T-cell (primary cell): ENCODE measurements at regions not wholly inside any gene's neighbourhood (a gene's known extent, or its start where the extent isn't known, plus 50 kb on each side); places are given as distances from the start of the nearest gene placed in this dataset.
"Not testable (repeated sequence)": the region's sequence is repeated elsewhere in the genome, so short reads cannot be mapped to it uniquely, and the experiment has no call there.

Experiments
- ATAC-seq, 4 experiments: fragments of 200-7000 bp in 3 of 4; fragments of 150-1000 bp in 1 of 4; cut with Tn5 transposase; replicated peaks in 1 of 4; 1 replicate in 3 of 4; 2 replicates in 1 of 4; pipeline ENCODE4 v1.10.0; 2021; ENCODE audit warnings: moderate library complexity in 3 of 4, mild to moderate bottlenecking in 2 of 4, moderate number of reproducible peaks in 1 of 4
- CTCF ChIA-PET, 2 donors: fragments of 300-600 bp; sonication (Branson Sonifier 250); formaldehyde crosslinking; loops; one replicate each; lab custom pipeline; 2022; ENCODE audit warnings: antibody characterized with exemption in 2 of 2; lab: Charles Lee
- POLR2A ChIA-PET, 2 donors: fragments of 300-600 bp; sonication (Branson Sonifier 250); formaldehyde crosslinking; loops; one replicate each; lab custom pipeline; 2022; ENCODE audit warnings: antibody characterized with exemption in 2 of 2; lab: Charles Lee
- DNase-seq, 35 experiments: peaks; one replicate each; pipeline versions ENCODE4 v3.0.0 to v3.0.0-alpha.2; 2013 to 2023
- H3K27ac ChIP-seq: one replicate; pipeline ENCODE4 v1.5.1; 2013; ENCODE audit warnings: low read length
- H3K27me3 ChIP-seq, 2 experiments: replicated peaks in 1 of 2; 1 replicate in 1 of 2; 2 replicates in 1 of 2; pipeline versions ENCODE4 v1.6.1 to v1.7.0; 2013; ENCODE audit warnings: low read length in 1 of 2, mixed read lengths in 1 of 2; ENCODE audit not compliant: control insufficient read depth in 2 of 2, insufficient read depth in 2 of 2; ENCODE audit errors: extremely low read depth in 1 of 2
- H3K36me3 ChIP-seq, 2 donors: 1 replicate in 1 of 2; 2 replicates in 1 of 2; pipeline versions ENCODE4 v1.6.1 to v1.7.0; 2013; ENCODE audit warnings: low read length in 1 of 2; ENCODE audit not compliant: control insufficient read depth in 2 of 2, insufficient read depth in 1 of 2; ENCODE audit errors: extremely low read depth in 1 of 2
- H3K4me1 ChIP-seq, 2 experiments: 1 replicate in 1 of 2; 2 replicates in 1 of 2; pipeline versions ENCODE4 v1.6.1 to v1.7.0; 2013; ENCODE audit warnings: low read length in 2 of 2, mixed read lengths in 1 of 2; ENCODE audit not compliant: insufficient read depth in 2 of 2, control insufficient read depth in 1 of 2; ENCODE audit errors: extremely low read depth in 1 of 2
- H3K4me3 ChIP-seq, 2 donors: 1 replicate in 1 of 2; 2 replicates in 1 of 2; pipeline versions ENCODE4 v1.5.1 to v1.7.0; 2013; ENCODE audit warnings: mild to moderate bottlenecking in 2 of 2, low read length in 1 of 2, moderate library complexity in 1 of 2; ENCODE audit not compliant: control insufficient read depth in 1 of 2; ENCODE audit errors: extremely low read depth in 1 of 2
- H3K9me3 ChIP-seq: 2 replicates; pipeline ENCODE4 v1.7.0; 2013
- H3K27ac Mint-ChIP-seq, 2 donors: one replicate each; pipeline ENCODE4 v1.8.0; 2020 to 2021; ENCODE audit warnings: mild to moderate bottlenecking in 2 of 2, mixed read lengths in 2 of 2
- H3K27me3 Mint-ChIP-seq, 2 donors: one replicate each; pipeline ENCODE4 v1.8.0; 2021 to 2022; ENCODE audit warnings: mixed read lengths in 2 of 2
- H3K36me3 Mint-ChIP-seq: one replicate; pipeline ENCODE4 v1.8.0; 2021; ENCODE audit warnings: mixed read lengths
- H3K4me1 Mint-ChIP-seq, 3 donors: one replicate each; pipeline ENCODE4 v1.8.0; 2020 to 2022; ENCODE audit warnings: mixed read lengths in 3 of 3, mild to moderate bottlenecking in 1 of 3
- H3K4me3 Mint-ChIP-seq, 3 donors: one replicate each; pipeline ENCODE4 v1.8.0; 2020 to 2022; ENCODE audit warnings: mild to moderate bottlenecking in 3 of 3, mixed read lengths in 3 of 3, moderate library complexity in 3 of 3
- H3K9me3 Mint-ChIP-seq, 3 donors: one replicate each; pipeline ENCODE4 v1.8.0; 2020 to 2022; ENCODE audit warnings: mixed read lengths in 3 of 3
- WGBS: methylation state at CpG from one replicate; pipeline ENCODE4 v1.1.5; 2013; ENCODE audit warnings: missing lambda C conversion rate; ENCODE audit not compliant: insufficient coverage; 5-methylcytosine and 5-hydroxymethylcytosine counted together

- H3K4me1 Mint-ChIP-seq, result peaks cover 72 to 84% (median 80%) of the 10 kb centered on the region in 3 donors
- H3K36me3 ChIP-seq, H3K9me3 Mint-ChIP-seq, H3K27me3 Mint-ChIP-seq, H3K4me3 ChIP-seq, H3K27me3 ChIP-seq, POLR2A ChIA-PET, H3K9me3 ChIP-seq, H3K36me3 Mint-ChIP-seq, CTCF ChIA-PET: not testable (repeated sequence)
- WGBS, result 76% methylated on average over 3 of the region's 15 CpGs
- DNase-seq, result peak in 11 of 35 experiments; percentile 6 to 37 (median 17)
- Histone ChIP-seq H3K27ac (peak overlapping the region; percentile 62), H3K4me1 (peaks cover 34 to 45% of the 10 kb centered on the region in 2 experiments)
- H3K27ac Mint-ChIP-seq, result peak overlapping the region; percentile 97
- ATAC-seq, result peak; percentile 78 to 88 (median 84)
- H3K4me3 Mint-ChIP-seq, result peak overlapping the region; percentile 36 to 66 (median 49)
These were observed 81.9 kb upstream of the SAMD11 start for GRCh38 chr1:841671-842425.

- H3K4me3 ChIP-seq, result not testable (repeated sequence)
- WGBS, result 80% methylated on average over 2 of the region's 10 CpGs
- DNase-seq, result peak in 1 of 35 experiments; percentile 7
These were observed 80.9 kb upstream of the SAMD11 start for GRCh38 chr1:842799-843198.

GRCh38 chr1:843946-844345 lies 79.8 kb upstream of the SAMD11 start:
- Mint-ChIP-seq H3K4me1 (peaks cover 59 to 70% (median 64%) of the 10 kb centered on the region in 3 donors), H3K4me3 (peak overlapping the region; percentile 43 to 73 (median 59)), H3K27ac (peak overlapping the region; percentile 97)
- H3K36me3 ChIP-seq, H3K9me3 Mint-ChIP-seq, H3K27me3 Mint-ChIP-seq, DNase-seq, H3K36me3 Mint-ChIP-seq, H3K9me3 ChIP-seq, POLR2A ChIA-PET, CTCF ChIA-PET, H3K27me3 ChIP-seq, ATAC-seq, H3K4me3 ChIP-seq: not testable (repeated sequence)
- Histone ChIP-seq H3K27ac (peak overlapping the region; percentile 76), H3K4me1 (peaks cover 31 to 35% of the 10 kb centered on the region in 2 experiments)
- 100% methylated on average over 2 of the region's 5 CpGs for WGBS

More at GRCh38 chr1:842799-843198, 80.9 kb upstream of the SAMD11 start:
- Mint-ChIP-seq H3K4me1 (peaks cover 67 to 80% (median 75%) of the 10 kb centered on the region in 3 donors), H3K27ac (peak overlapping the region; percentile 97), H3K4me3 (peak overlapping the region; percentile 32 to 73 (median 71))
- H3K9me3 Mint-ChIP-seq, POLR2A ChIA-PET, H3K27me3 Mint-ChIP-seq, CTCF ChIA-PET, H3K27me3 ChIP-seq, H3K36me3 Mint-ChIP-seq, H3K9me3 ChIP-seq, H3K36me3 ChIP-seq, ATAC-seq: not testable (repeated sequence)
- Histone ChIP-seq H3K4me1 (peaks cover 31 to 41% of the 10 kb centered on the region in 2 experiments), H3K27ac (peak overlapping the region; percentile 18)

GRCh38 chr1:844472-845026 lies 79.2 kb upstream of the SAMD11 start:
- Histone ChIP-seq H3K4me3 (no peak overlapping the region), H3K9me3 (no peaks in the 10 kb centered on the region), H3K27ac (peak overlapping the region; percentile 76), H3K36me3 (no peaks in the 10 kb centered on the region), H3K27me3 (no peaks in the 10 kb centered on the region), H3K4me1 (peaks cover 31 to 35% of the 10 kb centered on the region in 2 experiments)
- H3K27ac Mint-ChIP-seq, result peak overlapping the region; percentile 97
- 16% methylated on average over 7 of the region's 13 CpGs for WGBS
- ChIA-PET CTCF (no interaction called here), POLR2A (no interaction called here)
- no peaks in the 10 kb centered on the region for H3K9me3 Mint-ChIP-seq
- H3K4me1 Mint-ChIP-seq, result peaks cover 57 to 66% (median 58%) of the 10 kb centered on the region in 3 donors
- no peaks in the 10 kb centered on the region for H3K27me3 Mint-ChIP-seq
- ATAC-seq, result peak; percentile 59 to 67 (median 65)
- peak overlapping the region; percentile 43 to 73 (median 59) for H3K4me3 Mint-ChIP-seq
- peaks cover 5% of the 10 kb centered on the region for H3K36me3 Mint-ChIP-seq
- peak in 32 of 35 experiments; percentile 8 to 54 (median 26) for DNase-seq

GRCh38 chr1:845641-846040 lies 78.1 kb upstream of the SAMD11 start:
- CTCF ChIA-PET, H3K9me3 ChIP-seq, H3K36me3 Mint-ChIP-seq, H3K27me3 Mint-ChIP-seq, H3K27ac ChIP-seq, POLR2A ChIA-PET, ATAC-seq, H3K9me3 Mint-ChIP-seq, DNase-seq, H3K27me3 ChIP-seq, H3K4me3 ChIP-seq, H3K36me3 ChIP-seq: not testable (repeated sequence)
- Mint-ChIP-seq H3K4me1 (peaks cover 47 to 57% (median 49%) of the 10 kb centered on the region in 3 donors), H3K27ac (peak overlapping the region; percentile 69 to 90), H3K4me3 (peak overlapping the region in 1 of 3 donors; percentile 32)
- H3K4me1 ChIP-seq, result peaks cover 28 to 35% of the 10 kb centered on the region in 2 experiments
- WGBS, result 100% methylated on average over 1 of the region's 3 CpGs

GRCh38 chr1:849873-850272 lies 73.8 kb upstream of the SAMD11 start:
- H3K9me3 Mint-ChIP-seq, H3K36me3 Mint-ChIP-seq, ATAC-seq, H3K9me3 ChIP-seq, H3K36me3 ChIP-seq, H3K4me1 ChIP-seq, H3K4me3 Mint-ChIP-seq, H3K27ac ChIP-seq, H3K27me3 ChIP-seq, H3K27me3 Mint-ChIP-seq, CTCF ChIA-PET, H3K4me3 ChIP-seq, POLR2A ChIA-PET, H3K27ac Mint-ChIP-seq, DNase-seq: not testable (repeated sequence)
- H3K4me1 Mint-ChIP-seq, result peaks cover 7 to 17% (median 10%) of the 10 kb centered on the region in 3 donors
- 90% methylated on average over 2 of the region's 4 CpGs for WGBS
